Smooth muscle cell (in vitro differentiated cells): ENCODE measurements at regions not wholly inside any gene's neighbourhood (a gene's known extent, or its start where the extent isn't known, plus 50 kb on each side); places are given as distances from the start of the nearest gene placed in this dataset.
"Not testable (repeated sequence)": the region's sequence is repeated elsewhere in the genome, so short reads cannot be mapped to it uniquely, and the experiment has no call there.

Experiments
- DNase-seq: peaks from one replicate; lab custom pipeline; 2025; ENCODE audit not compliant: unreplicated experiment; lab: John Stamatoyannopoulos, UW
- H2AFZ ChIP-seq: fragments of 200-600 bp; sonication (generic); 2 replicates; pipeline ENCODE4 v1.6.0; 2016; ENCODE audit warnings: antibody characterized with exemption, low read depth, mild to moderate bottlenecking
- H3F3A ChIP-seq: fragments of 200-600 bp; sonication (generic); 2 replicates; pipeline ENCODE4 v1.6.0; 2017; ENCODE audit warnings: antibody characterized with exemption, low read depth
- H3K27ac ChIP-seq: fragments of 200-600 bp; sonication (generic); 2 replicates; pipeline ENCODE4 v1.5.1; 2016; ENCODE audit warnings: low read depth, mild to moderate bottlenecking
- H3K27me3 ChIP-seq: fragments of 200-600 bp; sonication (generic); 2 replicates; pipeline ENCODE4 v1.6.1; 2016; ENCODE audit warnings: low read depth, mild to moderate bottlenecking
- H3K36me3 ChIP-seq: fragments of 200-600 bp; sonication (generic); 2 replicates; pipeline ENCODE4 v1.5.1; 2016; ENCODE audit warnings: low read depth
- H3K4me1 ChIP-seq: fragments of 200-600 bp; sonication (generic); 2 replicates; pipeline ENCODE4 v1.5.1; 2016; ENCODE audit warnings: low read depth
- H3K4me2 ChIP-seq: fragments of 200-600 bp; sonication (generic); 2 replicates; pipeline ENCODE4 v1.6.0; 2016; ENCODE audit warnings: mild to moderate bottlenecking
- H3K4me3 ChIP-seq: fragments of 200-600 bp; sonication (generic); 2 replicates; pipeline ENCODE4 v1.5.1; 2016; ENCODE audit warnings: mild to moderate bottlenecking
- H3K79me2 ChIP-seq: fragments of 200-600 bp; sonication (generic); 2 replicates; pipeline ENCODE4 v1.6.0; 2016; ENCODE audit warnings: low read depth, mild to moderate bottlenecking
- H3K9ac ChIP-seq: fragments of 200-600 bp; sonication (generic); 2 replicates; pipeline ENCODE4 v1.6.0; 2016; ENCODE audit warnings: low read depth
- H3K9me3 ChIP-seq: fragments of 200-600 bp; sonication (generic); replicated peaks from 2 replicates; pipeline ENCODE4 v1.5.1; 2016; ENCODE audit warnings: low read depth
- H4K20me1 ChIP-seq: fragments of 200-600 bp; sonication (generic); 2 replicates; pipeline ENCODE4 v1.6.0; 2016; ENCODE audit warnings: low read depth
- CTCF ChIP-seq: fragments of 200-600 bp; sonication (generic); IDR thresholded peaks from 2 replicates; pipeline ENCODE4 v1.5.1; 2017; ENCODE audit warnings: borderline replicate concordance, mild to moderate bottlenecking, antibody characterized with exemption; ENCODE audit not compliant: insufficient read depth, poor library complexity, severe bottlenecking
- WGBS: methylation state at CpG from one replicate; pipeline ENCODE4 v1.1.7; 2016; ENCODE audit warnings: low lambda C conversion rate; 5-methylcytosine and 5-hydroxymethylcytosine counted together

- Histone ChIP-seq H3K79me2 (no peaks in the 10 kb centered on the region), H3K9ac (no peak overlapping the region), H3K27me3 (no peaks in the 10 kb centered on the region), H3K4me1 (no peaks in the 10 kb centered on the region), H3F3A (no peaks in the 10 kb centered on the region), H3K4me3 (no peak overlapping the region), H3K4me2 (no peak overlapping the region), H2AFZ (no peak overlapping the region), H3K36me3 (no peaks in the 10 kb centered on the region), H4K20me1 (no peaks in the 10 kb centered on the region), H3K27ac (no peak overlapping the region), H3K9me3 (no peaks in the 10 kb centered on the region)
- 57% methylated on average over 6 of the region's 6 CpGs for WGBS
- DNase-seq = no peak
- TF ChIP-seq CTCF = no peak
Observed at GRCh38 chr4:77510367-77510766, 95.3 kb upstream of the CXCL13 start.

- H3K27me3 ChIP-seq = no peaks in the 10 kb centered on the region
- no peak overlapping the region for H3K4me3 ChIP-seq
- H3K4me2 ChIP-seq = no peak overlapping the region
- H3K4me1 ChIP-seq = no peaks in the 10 kb centered on the region
- no peaks in the 10 kb centered on the region for H3K79me2 ChIP-seq
- no peak overlapping the region for H3K9ac ChIP-seq
- no peak for DNase-seq
- 80% methylated on average over 1 of the region's 1 CpG for WGBS
- no peaks in the 10 kb centered on the region for H3F3A ChIP-seq
- no peak for TF ChIP-seq CTCF
- no peaks in the 10 kb centered on the region for H3K9me3 ChIP-seq
- H2AFZ ChIP-seq = no peak overlapping the region
- no peaks in the 10 kb centered on the region for H3K36me3 ChIP-seq
- no peak overlapping the region for H3K27ac ChIP-seq
- no peaks in the 10 kb centered on the region for H4K20me1 ChIP-seq
Observed at GRCh38 chr4:77525538-77525937, 80.1 kb upstream of the CXCL13 start.

GRCh38 chr4:77527900-77528299 is 77.7 kb upstream of the CXCL13 start:
- H4K20me1 ChIP-seq, H3K4me1 ChIP-seq, H3K27me3 ChIP-seq, H3F3A ChIP-seq, H3K9ac ChIP-seq, H3K36me3 ChIP-seq, DNase-seq, H3K4me2 ChIP-seq, H2AFZ ChIP-seq, H3K27ac ChIP-seq, H3K9me3 ChIP-seq, H3K79me2 ChIP-seq, H3K4me3 ChIP-seq: not testable (repeated sequence)
- 81% methylated on average over 3 of the region's 3 CpGs for WGBS

- Histone ChIP-seq H3K4me2 (no peak overlapping the region), H3K9ac (no peak overlapping the region), H3K4me3 (no peak overlapping the region), H3K27ac (no peak overlapping the region), H3K36me3 (no peaks in the 10 kb centered on the region), H3K79me2 (no peaks in the 10 kb centered on the region), H3F3A (no peaks in the 10 kb centered on the region), H4K20me1 (no peaks in the 10 kb centered on the region), H2AFZ (no peak overlapping the region), H3K9me3 (no peaks in the 10 kb centered on the region), H3K4me1 (no peaks in the 10 kb centered on the region), H3K27me3 (no peaks in the 10 kb centered on the region)
- TF ChIP-seq CTCF = no peak
- no peak for DNase-seq
Observed at GRCh38 chr4:77538144-77538543, 67.5 kb upstream of the CXCL13 start.
